ENCODE measurements at regions not wholly inside any gene's neighbourhood (a gene's known extent, or its start where the extent isn't known, plus 50 kb on each side); places are given as distances from the start of the nearest gene placed in this dataset.

GRCh38 chr6:126540161-126540560 lies 200.2 kb downstream of the CENPW start:
- TF ChIP-seq CTCF (IDR thresholded peaks at IDR 0.05) (no peak), POLR2A (IDR thresholded peaks at IDR 0.05) (no peak)
